IPS-20b (cell line): ENCODE measurements at regions not wholly inside any gene's neighbourhood (a gene's known extent, or its start where the extent isn't known, plus 50 kb on each side); places are given as distances from the start of the nearest gene placed in this dataset.

Experiments used
- H3K27ac ChIP-seq: one replicate; pipeline ENCODE4 v1.5.1; 2013; ENCODE audit warnings: low read length
- H3K27me3 ChIP-seq: 2 replicates; pipeline ENCODE4 v1.6.1; 2013; ENCODE audit warnings: mild to moderate bottlenecking, low read length, inconsistent platforms; ENCODE audit not compliant: insufficient read depth
- H3K36me3 ChIP-seq: 2 replicates; pipeline ENCODE4 v1.6.1; 2013; ENCODE audit warnings: low read depth, mild to moderate bottlenecking, inconsistent platforms, low read length, moderate library complexity; ENCODE audit not compliant: insufficient read depth
- H3K4me1 ChIP-seq: 2 replicates; pipeline ENCODE4 v1.6.1; 2013; ENCODE audit warnings: mild to moderate bottlenecking, control low read depth, inconsistent platforms, low read length, moderate library complexity; ENCODE audit not compliant: insufficient read depth
- H3K4me3 ChIP-seq: 2 replicates; pipeline ENCODE4 v1.5.1; 2013; ENCODE audit warnings: mild to moderate bottlenecking, low read length, inconsistent platforms
- H3K9ac ChIP-seq: 2 replicates; pipeline ENCODE4 v1.6.1; 2013; ENCODE audit warnings: low read depth, mild to moderate bottlenecking, inconsistent platforms, low read length, moderate library complexity
- H3K9me3 ChIP-seq: 2 replicates; pipeline ENCODE4 v1.6.1; 2013; ENCODE audit warnings: mild to moderate bottlenecking, low read depth, low read length, inconsistent platforms; ENCODE audit not compliant: insufficient read depth

- Histone ChIP-seq H3K9ac (no peak overlapping the region), H3K4me1 (peaks cover 3% of the 10 kb centered on the region; the same call in 1 of the 2 replicates), H3K36me3 (no peaks in the 10 kb centered on the region), H3K9me3 (no peaks in the 10 kb centered on the region), H3K27ac (no peak overlapping the region), H3K27me3 (no peaks in the 10 kb centered on the region), H3K4me3 (no peak overlapping the region)
These were observed 2300.3 kb downstream of the MAT2B start for GRCh38 chr5:165805756-165806155.

DNA sequence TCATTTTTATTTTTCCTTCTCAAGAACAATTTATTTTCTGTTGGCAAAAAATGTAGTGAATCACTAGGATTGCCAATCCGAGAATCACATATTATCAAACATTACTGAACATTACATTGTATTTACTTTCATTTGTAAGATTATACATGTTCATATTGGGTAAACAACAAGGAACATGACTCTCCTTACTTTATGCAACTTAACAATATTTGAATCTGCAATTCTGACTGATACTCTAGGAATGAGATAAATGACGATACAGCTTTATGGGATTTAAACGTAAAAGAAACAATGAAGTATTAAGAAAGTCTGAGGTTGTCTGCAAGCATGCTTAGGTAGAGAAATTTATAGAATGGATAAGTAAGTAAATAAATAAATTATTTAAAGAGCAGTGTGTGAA is 2302.9 kb downstream of the MAT2B start:
- Histone ChIP-seq H3K36me3 (no peaks in the 10 kb centered on the region), H3K9ac (no peak overlapping the region)

GRCh38 chr5:165809914-165810313 is 2304.5 kb downstream of the MAT2B start:
- Histone ChIP-seq H3K4me3 (no peak overlapping the region), H3K9me3 (no peaks in the 10 kb centered on the region), H3K4me1 (peaks cover 3% of the 10 kb centered on the region; the same call in 1 of the 2 replicates), H3K27me3 (no peaks in the 10 kb centered on the region), H3K27ac (no peak overlapping the region), H3K36me3 (no peaks in the 10 kb centered on the region), H3K9ac (no peak overlapping the region)

More for the DNA sequence above, 2302.9 kb downstream of the MAT2B start:
- Histone ChIP-seq H3K27me3 (no peaks in the 10 kb centered on the region), H3K4me1 (peaks cover 3% of the 10 kb centered on the region; the same call in 1 of the 2 replicates), H3K27ac (no peak overlapping the region), H3K4me3 (no peak overlapping the region), H3K9me3 (no peaks in the 10 kb centered on the region)

DNA sequence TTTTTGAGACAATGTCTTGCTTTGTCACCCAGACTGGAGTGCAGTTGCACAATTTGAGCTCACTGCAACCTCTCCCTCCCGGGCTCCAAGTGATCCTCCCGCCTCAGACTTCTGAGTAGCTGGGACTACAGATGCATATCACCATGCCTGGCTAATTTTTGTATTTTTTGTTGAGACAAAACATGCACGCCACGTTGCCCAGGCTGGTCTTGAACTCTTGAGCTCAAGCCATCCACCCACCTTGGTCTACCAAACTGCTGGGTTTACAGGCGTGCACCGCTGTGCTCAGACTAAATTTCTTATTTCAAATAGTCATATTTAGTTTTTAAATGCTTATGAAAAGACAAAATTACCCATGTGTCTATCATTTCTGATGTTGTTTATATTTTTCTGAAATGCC is 2324.1 kb downstream of the MAT2B start:
- Histone ChIP-seq H3K27me3 (no peaks in the 10 kb centered on the region), H3K4me3 (no peak overlapping the region), H3K9ac (no peak overlapping the region), H3K27ac (no peak overlapping the region), H3K9me3 (no peaks in the 10 kb centered on the region), H3K36me3 (no peaks in the 10 kb centered on the region), H3K4me1 (no peaks in the 10 kb centered on the region)

- H3K36me3 ChIP-seq = no peaks in the 10 kb centered on the region
- H3K9ac ChIP-seq = no peak overlapping the region
- H3K9me3 ChIP-seq = no peaks in the 10 kb centered on the region
- no peaks in the 10 kb centered on the region for H3K4me1 ChIP-seq
- H3K4me3 ChIP-seq = no peak overlapping the region
- H3K27me3 ChIP-seq = no peaks in the 10 kb centered on the region
- H3K27ac ChIP-seq = no peak overlapping the region
These were observed 2329.5 kb downstream of the MAT2B start for GRCh38 chr5:165834891-165835290.

DNA sequence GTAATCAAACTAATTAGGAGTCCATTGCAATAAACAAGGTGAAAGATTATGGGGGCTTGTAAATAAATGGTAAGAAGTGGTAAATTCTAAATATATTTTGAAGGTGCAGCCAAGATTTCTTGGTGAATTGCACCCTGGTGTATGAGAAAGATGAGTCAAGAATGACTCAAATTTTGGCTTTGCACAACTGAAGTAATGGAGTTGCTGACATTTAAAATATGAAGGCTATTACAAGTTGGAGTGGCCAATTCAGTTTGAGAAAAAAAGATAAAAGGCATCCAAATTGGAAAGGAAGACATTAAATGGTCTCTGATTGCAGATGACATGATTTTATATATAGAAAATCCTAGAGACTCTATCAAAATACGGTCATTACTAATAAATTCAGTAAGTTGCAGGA is 2330.6 kb downstream of the MAT2B start:
- Histone ChIP-seq H3K9me3 (no peaks in the 10 kb centered on the region), H3K27ac (no peak overlapping the region), H3K36me3 (no peaks in the 10 kb centered on the region), H3K4me1 (no peaks in the 10 kb centered on the region), H3K27me3 (no peaks in the 10 kb centered on the region), H3K4me3 (no peak overlapping the region), H3K9ac (no peak overlapping the region)

DNA sequence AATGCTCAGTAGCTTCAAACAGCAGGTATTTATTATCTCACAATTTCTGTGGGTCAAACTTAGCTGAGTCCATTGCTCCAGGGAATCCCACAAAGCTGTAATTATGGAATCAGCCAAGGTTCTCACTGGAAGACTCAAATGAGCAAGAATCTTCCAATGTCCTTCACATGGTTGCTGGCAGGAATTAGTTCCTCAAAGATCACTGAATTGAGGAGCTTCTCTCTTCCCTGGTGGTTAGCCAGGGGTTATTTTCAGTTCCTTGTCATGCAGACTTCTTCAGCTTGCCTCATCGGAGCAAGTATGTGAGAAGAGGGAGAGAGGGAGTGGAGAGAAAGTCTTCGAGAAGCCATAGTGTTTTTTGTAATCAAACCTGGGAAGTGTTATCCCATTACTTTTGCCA is 2331.9 kb downstream of the MAT2B start:
- Histone ChIP-seq H3K9ac (no peak overlapping the region), H3K4me3 (no peak overlapping the region), H3K27me3 (no peaks in the 10 kb centered on the region), H3K36me3 (no peaks in the 10 kb centered on the region), H3K9me3 (no peaks in the 10 kb centered on the region), H3K27ac (no peak overlapping the region), H3K4me1 (no peaks in the 10 kb centered on the region)

GRCh38 chr5:165844571-165844970 is 2339.2 kb downstream of the MAT2B start:
- no peaks in the 10 kb centered on the region for H3K9me3 ChIP-seq

DNA sequence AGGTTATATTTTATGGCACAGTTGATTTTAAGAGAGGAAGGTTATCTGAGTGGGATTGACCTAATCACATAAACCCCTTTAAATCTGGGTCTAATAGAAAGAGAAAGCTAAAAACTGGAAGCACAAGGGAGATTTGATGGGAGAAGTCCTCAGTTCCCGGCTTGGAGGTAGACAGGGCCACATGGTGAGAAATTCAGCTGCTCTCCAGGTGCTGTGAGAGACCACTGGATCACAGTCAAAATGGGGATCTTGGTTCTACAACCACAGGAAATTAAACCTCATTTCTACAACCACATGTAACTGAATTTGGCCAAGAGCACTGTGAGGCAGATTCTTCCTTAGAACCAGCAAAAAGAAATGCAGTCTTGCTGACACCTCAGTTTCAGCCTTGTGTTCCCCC is 2352.7 kb downstream of the MAT2B start:
- Histone ChIP-seq H3K4me3 (no peak overlapping the region), H3K9ac (no peak overlapping the region), H3K9me3 (no peaks in the 10 kb centered on the region), H3K4me1 (no peaks in the 10 kb centered on the region), H3K36me3 (no peaks in the 10 kb centered on the region), H3K27me3 (no peaks in the 10 kb centered on the region), H3K27ac (no peak overlapping the region)

More at GRCh38 chr5:165844571-165844970, 2339.2 kb downstream of the MAT2B start:
- H3K27me3 ChIP-seq = no peaks in the 10 kb centered on the region
- no peaks in the 10 kb centered on the region for H3K36me3 ChIP-seq
- H3K9ac ChIP-seq = no peak overlapping the region
- no peak overlapping the region for H3K27ac ChIP-seq
- H3K4me1 ChIP-seq = no peaks in the 10 kb centered on the region
- no peak overlapping the region for H3K4me3 ChIP-seq

DNA sequence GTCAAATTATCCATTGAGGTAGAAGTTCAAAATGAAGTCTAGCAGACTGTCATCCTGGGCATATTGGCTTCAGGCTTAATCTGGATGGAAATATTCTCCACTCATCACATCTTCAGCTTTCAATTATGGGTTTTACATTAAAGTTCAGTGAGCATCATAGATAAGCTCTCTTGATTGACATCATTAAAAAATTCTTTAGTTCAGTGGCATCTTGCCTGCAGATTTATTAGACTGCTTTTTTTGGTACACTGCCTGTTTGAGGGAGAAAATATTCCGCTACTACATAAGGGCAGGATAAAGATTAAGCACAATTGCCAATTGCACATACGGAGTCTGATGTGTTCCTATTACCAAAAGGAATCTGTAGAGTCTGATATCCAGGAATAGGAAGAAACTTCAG is 2353.8 kb downstream of the MAT2B start:
- Histone ChIP-seq H3K9ac (no peak overlapping the region), H3K4me1 (no peaks in the 10 kb centered on the region), H3K4me3 (no peak overlapping the region), H3K9me3 (no peaks in the 10 kb centered on the region), H3K27me3 (no peaks in the 10 kb centered on the region), H3K36me3 (no peaks in the 10 kb centered on the region), H3K27ac (no peak overlapping the region)

DNA sequence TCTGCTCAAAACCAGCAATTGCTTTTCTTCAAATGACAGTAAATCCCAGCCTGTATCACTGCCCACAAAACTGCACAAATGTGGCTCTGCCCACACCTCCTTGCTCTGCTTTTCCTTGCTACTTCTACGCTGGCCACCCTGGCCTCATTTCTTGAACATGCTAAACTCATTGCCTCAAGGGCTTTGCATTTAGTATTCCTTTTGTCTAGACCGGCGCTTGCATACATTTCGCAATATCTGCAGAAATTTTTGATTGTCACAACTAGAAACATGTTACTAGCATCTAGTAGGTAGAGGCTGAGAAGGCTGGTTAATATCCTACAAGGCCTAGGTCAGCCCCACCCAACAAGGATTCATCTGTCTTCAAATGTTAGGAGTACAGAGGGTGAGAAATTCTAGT is 2357.8 kb downstream of the MAT2B start:
- Histone ChIP-seq H3K9ac (no peak overlapping the region), H3K27me3 (no peaks in the 10 kb centered on the region), H3K4me1 (no peaks in the 10 kb centered on the region), H3K27ac (no peak overlapping the region), H3K36me3 (no peaks in the 10 kb centered on the region), H3K9me3 (no peaks in the 10 kb centered on the region), H3K4me3 (no peak overlapping the region)

DNA sequence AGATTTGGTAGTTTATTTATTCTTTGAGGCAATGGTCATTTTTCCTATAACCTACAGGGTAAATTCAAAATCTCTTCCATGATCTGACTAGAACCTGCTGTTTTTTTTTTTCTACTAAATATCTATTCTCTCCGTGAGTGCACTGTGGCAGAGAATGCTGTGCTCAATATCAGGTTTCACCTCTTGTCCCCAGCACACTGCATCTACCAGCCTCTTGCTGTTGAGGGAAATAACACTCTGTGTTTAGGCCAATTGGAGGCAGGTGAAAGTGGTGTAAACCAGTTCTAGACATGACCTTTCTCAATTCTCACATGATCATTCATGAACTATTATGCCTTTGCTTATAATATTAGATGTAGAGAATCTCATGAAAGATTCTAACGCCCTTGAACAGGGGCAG is 2365.9 kb downstream of the MAT2B start:
- H3K27me3 ChIP-seq = no peaks in the 10 kb centered on the region
- H3K4me1 ChIP-seq = no peaks in the 10 kb centered on the region
- no peaks in the 10 kb centered on the region for H3K36me3 ChIP-seq
- no peak overlapping the region for H3K4me3 ChIP-seq
- no peak overlapping the region for H3K9ac ChIP-seq
- H3K9me3 ChIP-seq = no peaks in the 10 kb centered on the region
- no peak overlapping the region for H3K27ac ChIP-seq

GRCh38 chr5:165874851-165875250 is 2369.4 kb downstream of the MAT2B start:
- Histone ChIP-seq H3K27ac (no peak overlapping the region), H3K27me3 (no peaks in the 10 kb centered on the region), H3K9me3 (no peaks in the 10 kb centered on the region)

More at GRCh38 chr5:165874851-165875250, 2369.4 kb downstream of the MAT2B start:
- H3K4me1 ChIP-seq = no peaks in the 10 kb centered on the region
- no peak overlapping the region for H3K9ac ChIP-seq
- no peaks in the 10 kb centered on the region for H3K36me3 ChIP-seq
- no peak overlapping the region for H3K4me3 ChIP-seq
